Colonic mucosa (tissue), 4 donors: ENCODE measurements at regions not wholly inside any gene's neighbourhood (a gene's known extent, or its start where the extent isn't known, plus 50 kb on each side); places are given as distances from the start of the nearest gene placed in this dataset.

Source experiments
- DNase-seq: peaks from one replicate; pipeline ENCODE4 v3.0.0-alpha.2; 2020
- H3K27ac ChIP-seq: fragments of 200-600 bp; one replicate; pipeline ENCODE4 v1.8.0; 2021
- H3K27me3 ChIP-seq: fragments of 200-600 bp; one replicate; pipeline ENCODE4 v1.8.0; 2021
- H3K36me3 ChIP-seq: fragments of 200-600 bp; one replicate; pipeline ENCODE4 v1.8.0; 2021
- H3K4me1 ChIP-seq: fragments of 200-600 bp; one replicate; pipeline ENCODE4 v1.8.0; 2021; ENCODE audit warnings: mild to moderate bottlenecking
- H3K4me3 ChIP-seq: fragments of 200-600 bp; one replicate; pipeline ENCODE4 v1.8.0; 2021
- H3K9ac ChIP-seq, 2 donors: one replicate each; pipeline ENCODE4 v1.7.0; 2013; ENCODE audit warnings: control low read depth in 2 of 2, low read depth in 2 of 2, low read length in 2 of 2
- H3K9me3 ChIP-seq: fragments of 200-600 bp; one replicate; pipeline ENCODE4 v1.8.0; 2021
- intact Hi-C: fragments of 100-400 bp; cut with DNase I; formaldehyde crosslinking; loops from one replicate; pipeline ENCODE4 v1.14.1; 2022
- TF ChIP-seq, protein P1 (sequence below): fragments of 200-600 bp; IDR thresholded peaks from one replicate; pipeline ENCODE4 v1.8.0; 2022; ENCODE audit warnings: antibody characterized with exemption, mild to moderate bottlenecking
- donor health status: healthy.
- donor health status: DM: no; HTN: no; CAD: no.
- donor health status: DM: no; HTN: no; CAD: no.

DNA sequence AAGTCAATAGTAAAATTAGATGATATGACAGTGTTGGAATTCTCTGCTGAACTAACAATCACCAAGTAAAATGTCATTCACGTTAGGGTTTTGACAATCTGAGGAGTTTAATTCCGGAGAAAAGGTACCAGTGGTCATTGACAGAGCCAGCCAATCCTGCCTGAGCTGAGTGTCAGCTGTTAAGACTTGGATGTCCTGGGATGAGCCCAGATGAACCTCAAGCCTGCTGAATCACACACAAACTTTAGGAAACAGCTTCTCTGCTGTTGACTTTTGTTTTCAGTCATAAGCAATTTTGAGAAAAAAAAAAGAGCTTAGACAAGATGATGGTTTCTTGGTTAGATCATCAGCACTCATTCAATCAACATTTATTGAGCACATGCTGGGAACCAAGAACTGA, 600.0 kb upstream of the SLC39A10 start:
- Histone ChIP-seq H3K27ac (no peak overlapping the region), H3K27me3 (no peaks in the 10 kb centered on the region), H3K9me3 (no peaks in the 10 kb centered on the region), H3K4me1 (no peaks in the 10 kb centered on the region), H3K36me3 (no peaks in the 10 kb centered on the region), H3K4me3 (no peak overlapping the region), H3K9ac (no peak overlapping the region)
- TF ChIP-seq, protein P1, sequence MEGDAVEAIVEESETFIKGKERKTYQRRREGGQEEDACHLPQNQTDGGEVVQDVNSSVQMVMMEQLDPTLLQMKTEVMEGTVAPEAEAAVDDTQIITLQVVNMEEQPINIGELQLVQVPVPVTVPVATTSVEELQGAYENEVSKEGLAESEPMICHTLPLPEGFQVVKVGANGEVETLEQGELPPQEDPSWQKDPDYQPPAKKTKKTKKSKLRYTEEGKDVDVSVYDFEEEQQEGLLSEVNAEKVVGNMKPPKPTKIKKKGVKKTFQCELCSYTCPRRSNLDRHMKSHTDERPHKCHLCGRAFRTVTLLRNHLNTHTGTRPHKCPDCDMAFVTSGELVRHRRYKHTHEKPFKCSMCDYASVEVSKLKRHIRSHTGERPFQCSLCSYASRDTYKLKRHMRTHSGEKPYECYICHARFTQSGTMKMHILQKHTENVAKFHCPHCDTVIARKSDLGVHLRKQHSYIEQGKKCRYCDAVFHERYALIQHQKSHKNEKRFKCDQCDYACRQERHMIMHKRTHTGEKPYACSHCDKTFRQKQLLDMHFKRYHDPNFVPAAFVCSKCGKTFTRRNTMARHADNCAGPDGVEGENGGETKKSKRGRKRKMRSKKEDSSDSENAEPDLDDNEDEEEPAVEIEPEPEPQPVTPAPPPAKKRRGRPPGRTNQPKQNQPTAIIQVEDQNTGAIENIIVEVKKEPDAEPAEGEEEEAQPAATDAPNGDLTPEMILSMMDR, result no peak
- no peak for DNase-seq
- intact Hi-C loops, result no loop called here

DNA sequence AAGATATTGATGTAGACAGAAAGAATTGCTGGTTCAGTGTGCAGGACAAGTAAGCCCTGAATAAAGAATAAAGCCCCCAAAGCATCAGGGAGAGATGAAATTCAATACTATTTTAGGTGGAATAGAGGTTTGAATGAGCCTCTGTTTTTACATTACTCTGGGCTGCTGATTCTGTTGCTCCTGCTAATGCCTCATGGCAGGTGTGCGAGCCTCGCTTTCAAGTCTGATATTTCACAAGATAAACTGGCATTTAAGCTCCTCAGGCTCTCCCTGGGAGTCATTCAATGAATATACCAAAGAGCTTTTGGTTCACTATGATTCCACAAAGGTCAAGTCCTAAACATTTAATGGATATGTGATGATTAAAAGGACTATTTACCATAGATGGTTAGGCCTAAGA, 601.0 kb upstream of the SLC39A10 start:
- H3K36me3 ChIP-seq, result no peaks in the 10 kb centered on the region
- TF ChIP-seq, protein P1, result no peak
- intact Hi-C loops, result no loop called here
- DNase-seq, result no peak
- no peak overlapping the region for H3K27ac ChIP-seq
- no peak overlapping the region for H3K9ac ChIP-seq
- H3K4me1 ChIP-seq, result no peaks in the 10 kb centered on the region
- no peaks in the 10 kb centered on the region for H3K9me3 ChIP-seq
- H3K27me3 ChIP-seq, result no peaks in the 10 kb centered on the region
- H3K4me3 ChIP-seq, result no peak overlapping the region

DNA sequence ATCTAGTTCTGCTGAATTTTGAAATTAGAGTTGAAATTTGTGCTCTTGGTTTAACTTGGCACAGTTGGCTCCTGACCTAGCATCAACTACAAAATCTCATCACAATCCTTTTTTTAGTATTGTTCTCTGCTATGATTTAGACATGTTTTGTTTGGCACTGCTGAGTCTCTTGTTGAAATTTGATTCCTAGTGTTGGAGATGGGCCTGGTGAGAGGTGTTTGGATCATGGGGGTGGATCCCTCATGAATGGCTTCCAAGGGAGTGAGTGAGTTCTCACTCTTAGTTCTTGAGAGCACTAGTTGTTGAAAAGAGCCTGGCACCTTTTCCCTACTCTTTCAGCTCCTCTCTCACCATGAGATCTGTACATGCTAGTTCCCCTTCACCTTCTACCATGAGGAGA, 605.6 kb upstream of the SLC39A10 start:
- intact Hi-C loops, result no loop called here

DNA sequence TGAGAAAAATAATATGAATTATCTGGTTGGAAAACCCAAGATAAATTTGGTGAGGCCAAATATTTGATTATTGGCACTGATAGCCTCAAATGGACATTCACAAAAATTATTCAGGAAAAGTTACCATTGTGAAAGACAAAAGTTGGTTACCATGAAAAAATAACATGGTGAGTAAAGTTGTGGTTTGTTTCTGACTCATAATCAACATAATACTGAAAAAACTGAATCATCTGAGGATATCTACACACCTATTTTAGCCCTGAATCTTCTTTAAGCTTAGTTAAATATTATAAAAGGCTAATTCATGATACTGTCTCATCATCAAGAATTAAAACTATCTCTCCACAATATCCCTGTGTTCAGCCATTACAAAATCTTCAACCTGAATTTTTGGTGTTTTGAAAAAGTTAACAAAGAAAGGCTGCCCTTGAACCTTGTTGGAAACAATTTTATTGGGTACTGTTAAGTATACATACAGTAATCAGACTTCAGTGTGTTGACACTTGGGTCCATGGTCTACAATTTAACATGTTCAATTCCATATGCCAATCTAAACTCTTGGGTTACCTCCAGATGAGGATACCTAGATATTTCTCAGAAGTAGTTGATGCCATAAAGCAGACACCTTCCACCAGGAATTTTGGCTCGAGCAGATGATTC, 607.5 kb upstream of the SLC39A10 start:
- Histone ChIP-seq H3K4me1 (no peaks in the 10 kb centered on the region), H3K36me3 (no peaks in the 10 kb centered on the region), H3K27me3 (no peaks in the 10 kb centered on the region), H3K27ac (no peak overlapping the region), H3K4me3 (no peak overlapping the region), H3K9me3 (no peaks in the 10 kb centered on the region), H3K9ac (no peak overlapping the region)
- intact Hi-C loops, result no loop called here
- no peak for DNase-seq
- TF ChIP-seq, protein P1, result no peak

More for the DNA sequence above, 605.6 kb upstream of the SLC39A10 start:
- Histone ChIP-seq H3K4me1 (no peaks in the 10 kb centered on the region), H3K9ac (no peak overlapping the region), H3K9me3 (no peaks in the 10 kb centered on the region), H3K27me3 (no peaks in the 10 kb centered on the region), H3K4me3 (no peak overlapping the region), H3K27ac (no peak overlapping the region), H3K36me3 (no peaks in the 10 kb centered on the region)
- TF ChIP-seq, protein P1, result no peak
- no peak for DNase-seq

DNA sequence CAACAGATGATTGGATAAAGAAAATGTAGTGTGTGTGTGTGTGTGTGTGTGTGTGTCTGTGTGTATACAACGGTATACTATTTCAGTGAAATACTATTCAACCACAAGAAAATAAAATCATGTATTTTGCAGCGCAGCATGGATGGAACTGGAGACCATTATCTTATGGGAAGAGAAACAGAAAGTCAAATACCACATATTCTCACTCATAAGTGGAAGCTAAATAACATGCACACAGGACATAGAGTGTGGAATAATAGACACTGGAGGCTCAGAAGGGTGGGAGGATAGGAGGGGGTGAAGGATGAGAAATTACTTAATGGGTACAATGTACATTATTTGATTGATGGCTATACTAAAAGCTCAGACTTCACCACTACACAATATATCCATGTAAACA, 609.1 kb upstream of the SLC39A10 start:
- Histone ChIP-seq H3K9ac (no peak overlapping the region), H3K4me3 (no peak overlapping the region), H3K9me3 (no peaks in the 10 kb centered on the region), H3K4me1 (no peaks in the 10 kb centered on the region), H3K27me3 (no peaks in the 10 kb centered on the region), H3K36me3 (no peaks in the 10 kb centered on the region), H3K27ac (no peak overlapping the region)
- TF ChIP-seq, protein P1, result no peak
- intact Hi-C loops, result no loop called here
- no peak for DNase-seq
